Astrocyte (in vitro differentiated cells and primary cell): ENCODE measurements at regions not wholly inside any gene's neighbourhood (a gene's known extent, or its start where the extent isn't known, plus 50 kb on each side); places are given as distances from the start of the nearest gene placed in this dataset.

Experiments
- DNase-seq: peaks from one replicate; pipeline ENCODE4 v3.0.0-alpha.2; 2010; ENCODE audit warnings: low read depth
- FAIRE-seq: peaks from 2 replicates; lab custom pipeline; 2011; peaks lifted over from hg19 to GRCh38; lab: Jason Lieb, UNC
- H2AFZ ChIP-seq: 2 replicates; pipeline ENCODE4 v1.6.0; 2012; ENCODE audit warnings: low read depth, low read length, inconsistent platforms
- H3K27ac ChIP-seq: 2 replicates; pipeline ENCODE4 v1.5.1; 2011; ENCODE audit warnings: low read depth, low read length, inconsistent platforms
- H3K27me3 ChIP-seq: 2 replicates; pipeline ENCODE4 v1.6.0; 2011; ENCODE audit warnings: low read length, inconsistent platforms; ENCODE audit not compliant: insufficient read depth
- H3K36me3 ChIP-seq: 2 replicates; pipeline ENCODE4 v1.5.1; 2011; ENCODE audit warnings: low read length, inconsistent platforms; ENCODE audit not compliant: insufficient read depth
- H3K4me1 ChIP-seq: 2 replicates; pipeline ENCODE4 v1.5.1; 2011; ENCODE audit warnings: low read length, inconsistent platforms; ENCODE audit not compliant: insufficient read depth
- H3K4me2 ChIP-seq: 2 replicates; pipeline ENCODE4 v1.6.0; 2012; ENCODE audit warnings: low read length, inconsistent platforms
- H3K4me3 ChIP-seq: 2 replicates; pipeline ENCODE4 v1.5.1; 2011; ENCODE audit warnings: low read depth, mild to moderate bottlenecking, low read length, inconsistent platforms; ENCODE audit not compliant: insufficient read depth
- H3K79me2 ChIP-seq: 2 replicates; pipeline ENCODE4 v1.6.0; 2012; ENCODE audit warnings: mild to moderate bottlenecking, low read length, inconsistent platforms; ENCODE audit not compliant: insufficient read depth
- H3K9ac ChIP-seq: 2 replicates; pipeline ENCODE4 v1.6.0; 2012; ENCODE audit warnings: mild to moderate bottlenecking, low read length, inconsistent platforms
- H3K9me3 ChIP-seq: 2 replicates; pipeline ENCODE4 v1.5.1; 2012; ENCODE audit warnings: low read depth, mild to moderate bottlenecking, low read length, inconsistent platforms; ENCODE audit not compliant: insufficient read depth
- H4K20me1 ChIP-seq: 2 replicates; pipeline ENCODE4 v1.6.0; 2012; ENCODE audit warnings: low read length, inconsistent platforms; ENCODE audit not compliant: insufficient read depth
- H3K27ac Mint-ChIP-seq: one replicate; pipeline ENCODE4 v1.8.0; 2021; ENCODE audit warnings: mild to moderate bottlenecking, mixed read lengths; ENCODE audit not compliant: unreplicated experiment
- H3K27me3 Mint-ChIP-seq: one replicate; pipeline ENCODE4 v1.8.0; 2021; ENCODE audit warnings: low read depth, mixed read lengths; ENCODE audit not compliant: unreplicated experiment
- H3K36me3 Mint-ChIP-seq: one replicate; pipeline ENCODE4 v1.8.0; 2021; ENCODE audit warnings: low read depth, mixed read lengths; ENCODE audit not compliant: unreplicated experiment
- H3K4me1 Mint-ChIP-seq: one replicate; pipeline ENCODE4 v1.8.0; 2021; ENCODE audit warnings: low read depth, mixed read lengths; ENCODE audit not compliant: unreplicated experiment
- H3K4me3 Mint-ChIP-seq: one replicate; pipeline ENCODE4 v1.8.0; 2021; ENCODE audit warnings: mild to moderate bottlenecking, moderate library complexity, mixed read lengths; ENCODE audit not compliant: unreplicated experiment
- H3K9me3 Mint-ChIP-seq: one replicate; pipeline ENCODE4 v1.8.0; 2021; ENCODE audit warnings: mild to moderate bottlenecking, mixed read lengths; ENCODE audit not compliant: unreplicated experiment
- CTCF ChIP-seq: IDR thresholded peaks from 2 replicates; pipeline ENCODE4 v1.5.1; 2011; ENCODE audit warnings: low read depth, mild to moderate bottlenecking, inconsistent platforms, low read length, moderate library complexity; ENCODE audit not compliant: insufficient read depth
- EZH2 ChIP-seq: IDR thresholded peaks from 2 replicates; pipeline ENCODE4 v1.6.1; 2012; ENCODE audit warnings: mild to moderate bottlenecking, low read length, inconsistent platforms; ENCODE audit not compliant: insufficient read depth

GRCh38 chr13:88074794-88075510 is 403.8 kb downstream of the SLITRK5 start:
- H3K4me3 ChIP-seq = no peak overlapping the region
- H3K27me3 ChIP-seq = no peaks in the 10 kb centered on the region
- H4K20me1 ChIP-seq = no peaks in the 10 kb centered on the region
- H2AFZ ChIP-seq = no peak overlapping the region
- DNase-seq (no peak), FAIRE-seq (no peak)
- TF ChIP-seq EZH2 = no peak
- TF ChIP-seq CTCF = no peak
- no peak overlapping the region for H3K4me3 Mint-ChIP-seq
- no peaks in the 10 kb centered on the region for H3K36me3 Mint-ChIP-seq
- H3K27me3 Mint-ChIP-seq = no peaks in the 10 kb centered on the region
- H3K27ac ChIP-seq = no peak overlapping the region
- H3K4me1 ChIP-seq = no peaks in the 10 kb centered on the region
- H3K79me2 ChIP-seq = no peaks in the 10 kb centered on the region
- no peak overlapping the region for H3K4me2 ChIP-seq
- no peak overlapping the region for H3K27ac Mint-ChIP-seq
- H3K9ac ChIP-seq = no peak overlapping the region
- peaks cover 5% of the 10 kb centered on the region for H3K4me1 Mint-ChIP-seq
- H3K9me3 ChIP-seq = no peaks in the 10 kb centered on the region
- H3K36me3 ChIP-seq = no peaks in the 10 kb centered on the region
- no peaks in the 10 kb centered on the region for H3K9me3 Mint-ChIP-seq

- H3K9ac ChIP-seq = no peak overlapping the region
- FAIRE-seq (no peak), DNase-seq (no peak)
- H3K4me1 ChIP-seq = no peaks in the 10 kb centered on the region
- H3K27me3 ChIP-seq = no peaks in the 10 kb centered on the region
- no peak overlapping the region for H3K4me2 ChIP-seq
- H3K9me3 ChIP-seq = no peaks in the 10 kb centered on the region
- H2AFZ ChIP-seq = no peak overlapping the region
- no peaks in the 10 kb centered on the region for H3K9me3 Mint-ChIP-seq
- H3K27ac Mint-ChIP-seq = no peak overlapping the region
- no peak overlapping the region for H3K4me3 ChIP-seq
- peaks cover 12% of the 10 kb centered on the region for H3K4me1 Mint-ChIP-seq
- H3K27me3 Mint-ChIP-seq = no peaks in the 10 kb centered on the region
- H3K36me3 ChIP-seq = no peaks in the 10 kb centered on the region
- H4K20me1 ChIP-seq = no peaks in the 10 kb centered on the region
- H3K4me3 Mint-ChIP-seq = no peak overlapping the region
- TF ChIP-seq EZH2 (no peak), CTCF (no peak)
- no peaks in the 10 kb centered on the region for H3K79me2 ChIP-seq
- no peak overlapping the region for H3K27ac ChIP-seq
- no peaks in the 10 kb centered on the region for H3K36me3 Mint-ChIP-seq
These were observed 413.9 kb downstream of the SLITRK5 start for GRCh38 chr13:88085036-88085435.

GRCh38 chr13:88086577-88086976 is 415.4 kb downstream of the SLITRK5 start:
- DNase-seq (peak; percentile 36), FAIRE-seq (no peak)
- no peak overlapping the region for H3K4me3 Mint-ChIP-seq
- no peaks in the 10 kb centered on the region for H3K9me3 ChIP-seq
- peaks cover 12% of the 10 kb centered on the region for H3K4me1 Mint-ChIP-seq
- H3K4me2 ChIP-seq = no peak overlapping the region
- no peaks in the 10 kb centered on the region for H4K20me1 ChIP-seq
- H3K36me3 ChIP-seq = no peaks in the 10 kb centered on the region
- H3K27ac ChIP-seq = no peak overlapping the region
- H3K4me3 ChIP-seq = no peak overlapping the region
- no peaks in the 10 kb centered on the region for H3K9me3 Mint-ChIP-seq
- H3K79me2 ChIP-seq = no peaks in the 10 kb centered on the region
- no peak overlapping the region for H3K27ac Mint-ChIP-seq
- no peaks in the 10 kb centered on the region for H3K27me3 Mint-ChIP-seq
- H2AFZ ChIP-seq = no peak overlapping the region
- no peak overlapping the region for H3K9ac ChIP-seq
- H3K27me3 ChIP-seq = no peaks in the 10 kb centered on the region
- TF ChIP-seq EZH2 (no peak), CTCF (no peak)
- H3K4me1 ChIP-seq = no peaks in the 10 kb centered on the region
- H3K36me3 Mint-ChIP-seq = no peaks in the 10 kb centered on the region
